ENCODE measurements at regions not wholly inside any gene's neighbourhood (a gene's known extent, or its start where the extent isn't known, plus 50 kb on each side); places are given as distances from the start of the nearest gene placed in this dataset.

- Histone ChIP-seq H3K27ac (no peak overlapping the region), H3K4me3 (no peak overlapping the region)
- TF ChIP-seq, protein P1, sequence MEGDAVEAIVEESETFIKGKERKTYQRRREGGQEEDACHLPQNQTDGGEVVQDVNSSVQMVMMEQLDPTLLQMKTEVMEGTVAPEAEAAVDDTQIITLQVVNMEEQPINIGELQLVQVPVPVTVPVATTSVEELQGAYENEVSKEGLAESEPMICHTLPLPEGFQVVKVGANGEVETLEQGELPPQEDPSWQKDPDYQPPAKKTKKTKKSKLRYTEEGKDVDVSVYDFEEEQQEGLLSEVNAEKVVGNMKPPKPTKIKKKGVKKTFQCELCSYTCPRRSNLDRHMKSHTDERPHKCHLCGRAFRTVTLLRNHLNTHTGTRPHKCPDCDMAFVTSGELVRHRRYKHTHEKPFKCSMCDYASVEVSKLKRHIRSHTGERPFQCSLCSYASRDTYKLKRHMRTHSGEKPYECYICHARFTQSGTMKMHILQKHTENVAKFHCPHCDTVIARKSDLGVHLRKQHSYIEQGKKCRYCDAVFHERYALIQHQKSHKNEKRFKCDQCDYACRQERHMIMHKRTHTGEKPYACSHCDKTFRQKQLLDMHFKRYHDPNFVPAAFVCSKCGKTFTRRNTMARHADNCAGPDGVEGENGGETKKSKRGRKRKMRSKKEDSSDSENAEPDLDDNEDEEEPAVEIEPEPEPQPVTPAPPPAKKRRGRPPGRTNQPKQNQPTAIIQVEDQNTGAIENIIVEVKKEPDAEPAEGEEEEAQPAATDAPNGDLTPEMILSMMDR (IDR thresholded peaks at IDR 0.05) = no peak
- no peak for DNase-seq (ENCODE audit: low spot score)
Measured at GRCh38 chr12:43057566-43057965, 468.0 kb upstream of the PRICKLE1 start.

DNA sequence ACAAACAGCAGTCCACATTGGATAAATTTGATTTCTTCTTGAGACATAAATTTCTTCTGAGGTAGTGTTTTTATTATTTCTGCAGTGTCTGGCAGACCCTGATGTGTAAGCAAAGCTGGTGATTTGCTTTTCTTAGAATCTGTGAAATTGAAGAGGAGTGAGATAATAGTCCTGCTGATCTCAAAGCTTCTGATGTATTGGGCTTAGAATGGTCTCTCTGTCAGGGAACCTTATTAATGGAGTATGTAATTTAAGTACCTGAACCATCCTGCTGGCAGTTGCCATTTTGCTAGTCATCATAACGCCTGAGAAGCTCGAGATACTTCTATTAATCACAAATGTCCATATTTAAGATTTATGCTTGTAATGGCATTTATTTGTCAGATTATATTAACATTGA is 464.5 kb upstream of the PRICKLE1 start:
- DNase-seq (ENCODE audit: low spot score) = no peak

GRCh38 chr12:43052441-43052840 is 462.9 kb upstream of the PRICKLE1 start:
- TF ChIP-seq, protein P1 (IDR thresholded peaks at IDR 0.05) = no peak

More for the DNA sequence above, 464.5 kb upstream of the PRICKLE1 start:
- H3K27ac ChIP-seq = no peak overlapping the region
- TF ChIP-seq, protein P1 (IDR thresholded peaks at IDR 0.05) = no peak
- H3K4me3 ChIP-seq = no peak overlapping the region

DNA sequence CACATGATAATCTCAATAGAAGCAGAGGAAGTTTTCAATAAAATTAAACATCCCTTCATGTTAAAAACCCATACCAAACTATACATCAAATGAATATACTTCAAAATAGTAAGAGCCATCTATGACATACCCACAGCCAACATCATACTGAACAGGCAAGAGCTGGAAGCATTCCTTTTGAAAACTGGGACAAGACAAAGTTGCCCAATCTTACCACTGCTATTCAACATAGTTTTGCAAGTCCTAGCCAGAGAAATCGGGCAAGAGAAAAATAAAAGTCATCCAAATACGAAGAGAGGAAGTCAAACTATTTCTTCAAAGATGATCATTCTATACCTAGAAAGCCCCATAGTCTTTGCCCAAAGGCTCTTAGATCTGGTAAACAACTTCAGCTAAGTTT is 454.7 kb upstream of the PRICKLE1 start:
- Histone ChIP-seq H3K27ac (no peak overlapping the region), H3K4me3 (no peak overlapping the region)
- TF ChIP-seq, protein P1 (IDR thresholded peaks at IDR 0.05) = no peak
- DNase-seq (ENCODE audit: low spot score) = no peak

More at GRCh38 chr12:43052441-43052840, 462.9 kb upstream of the PRICKLE1 start:
- Histone ChIP-seq H3K27ac (no peak overlapping the region), H3K4me3 (no peak overlapping the region)
- DNase-seq (ENCODE audit: low spot score) = no peak

GRCh38 chr12:43038991-43039390 is 449.4 kb upstream of the PRICKLE1 start:
- TF ChIP-seq, protein P1 (IDR thresholded peaks at IDR 0.05) = no peak
- no peak for DNase-seq (ENCODE audit: low spot score)
- Histone ChIP-seq H3K27ac (no peak overlapping the region), H3K4me3 (no peak overlapping the region)

DNA sequence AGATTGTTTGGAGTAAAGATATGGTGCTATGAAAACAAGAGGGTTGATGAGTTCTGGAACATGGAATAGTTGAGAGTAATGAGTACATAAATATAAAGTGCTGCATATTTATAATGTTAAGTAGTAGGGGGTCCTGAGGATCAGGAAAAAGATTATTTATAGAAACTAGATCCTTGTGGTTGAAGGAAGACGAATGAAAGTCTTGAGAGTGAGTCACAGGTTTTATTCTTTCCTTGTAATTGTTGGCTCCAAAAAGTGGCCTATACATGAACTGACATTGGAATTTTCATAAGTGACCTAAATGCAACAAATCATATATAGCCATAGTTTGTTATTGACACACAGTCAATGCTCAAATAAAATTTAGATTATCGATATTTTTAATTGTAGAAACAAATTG is 440.4 kb upstream of the PRICKLE1 start:
- Histone ChIP-seq H3K27ac (no peak overlapping the region), H3K4me3 (no peak overlapping the region)
- no peak for DNase-seq (ENCODE audit: low spot score)
- TF ChIP-seq, protein P1 (IDR thresholded peaks at IDR 0.05) = no peak

GRCh38 chr12:43028826-43029225 is 439.3 kb upstream of the PRICKLE1 start:
- DNase-seq (ENCODE audit: low spot score) = no peak
- TF ChIP-seq, protein P1 (IDR thresholded peaks at IDR 0.05) = no peak
- H3K27ac ChIP-seq = no peak overlapping the region
- H3K4me3 ChIP-seq = no peak overlapping the region

All from coronary artery (tissue), 2 donors.